Mesothelial cell of epicardium (in vitro differentiated cells): ENCODE measurements at regions not wholly inside any gene's neighbourhood (a gene's known extent, or its start where the extent isn't known, plus 50 kb on each side); places are given as distances from the start of the nearest gene placed in this dataset.

Experiments used
- DNase-seq, 2 experiments: peaks; one replicate each; pipeline ENCODE4 v3.0.0; 2021; ENCODE audit warnings: low spot score in 2 of 2; ENCODE audit not compliant: unreplicated experiment in 2 of 2
- H3K27ac Mint-ChIP-seq: 2 replicates; pipeline ENCODE4 v1.8.0; 2021; ENCODE audit warnings: mixed read lengths
- H3K27me3 Mint-ChIP-seq: 2 replicates; pipeline ENCODE4 v1.8.0; 2021; ENCODE audit warnings: low read depth, mixed read lengths
- H3K36me3 Mint-ChIP-seq: 2 replicates; pipeline ENCODE4 v1.8.0; 2021; ENCODE audit warnings: mixed read lengths
- H3K4me1 Mint-ChIP-seq: 2 replicates; pipeline ENCODE4 v1.8.0; 2021; ENCODE audit warnings: mixed read lengths
- H3K4me3 Mint-ChIP-seq: 2 replicates; pipeline ENCODE4 v1.8.0; 2021; ENCODE audit warnings: mild to moderate bottlenecking, moderate library complexity, mixed read lengths
- H3K9me3 Mint-ChIP-seq: 2 replicates; pipeline ENCODE4 v1.8.0; 2021; ENCODE audit warnings: mixed read lengths
- TF ChIP-seq, protein P1 (sequence below): fragments of 200-600 bp; sonication (generic); IDR thresholded peaks from one replicate; pipeline ENCODE4 v1.5.0; 2021; ENCODE audit warnings: antibody characterized with exemption; ENCODE audit not compliant: unreplicated experiment

DNA sequence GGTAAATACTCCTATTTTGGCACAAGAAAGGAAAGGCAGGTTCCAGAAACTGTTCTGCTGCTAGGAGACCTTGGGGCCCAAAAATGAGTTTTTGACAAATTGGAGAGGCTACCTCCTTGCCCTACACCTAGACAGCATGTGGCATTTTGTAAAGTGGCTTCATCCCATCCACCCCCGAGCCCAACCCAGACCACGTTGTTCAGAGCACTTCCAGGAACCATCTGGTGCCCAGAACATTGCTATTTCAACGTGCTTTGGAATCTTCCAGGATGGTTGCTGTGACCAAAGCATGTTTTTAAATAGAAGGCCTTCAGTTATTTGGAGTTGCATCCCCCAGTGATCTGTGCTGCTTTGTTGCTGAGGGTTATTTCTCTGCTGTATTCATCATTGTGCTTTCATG is 116.3 kb upstream of the TOM1L1 start:
- no peaks in the 10 kb centered on the region for H3K36me3 Mint-ChIP-seq
- no peak overlapping the region for H3K27ac Mint-ChIP-seq

DNA sequence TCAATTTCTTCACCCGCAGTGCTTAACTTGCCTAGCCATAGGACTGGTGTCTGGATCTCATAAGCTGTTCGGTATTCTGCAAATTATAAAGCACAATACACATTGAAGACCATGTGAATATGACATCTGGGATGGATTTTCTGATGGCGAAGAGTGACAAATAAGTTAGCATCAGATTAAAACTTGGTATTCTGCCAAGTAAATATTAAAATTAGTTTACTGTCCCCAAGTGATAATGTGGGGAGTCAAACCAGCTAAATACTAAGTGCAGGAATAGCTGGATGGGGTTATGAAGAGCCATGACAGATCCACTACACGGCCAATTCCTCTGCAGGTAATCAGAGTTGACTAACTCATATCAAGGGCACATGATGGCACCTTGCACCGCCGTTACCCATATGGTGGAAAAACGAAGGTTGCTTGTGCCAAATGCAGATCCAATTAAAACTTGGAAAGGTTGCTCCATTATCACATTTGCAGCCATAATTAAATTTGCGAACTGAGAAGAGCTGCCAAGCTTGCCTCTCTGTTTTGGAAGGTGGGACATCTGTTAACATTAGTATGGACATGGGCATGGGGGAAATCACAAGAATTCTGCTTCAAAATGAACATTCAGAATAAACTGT is 114.9 kb upstream of the TOM1L1 start:
- TF ChIP-seq, protein P1, sequence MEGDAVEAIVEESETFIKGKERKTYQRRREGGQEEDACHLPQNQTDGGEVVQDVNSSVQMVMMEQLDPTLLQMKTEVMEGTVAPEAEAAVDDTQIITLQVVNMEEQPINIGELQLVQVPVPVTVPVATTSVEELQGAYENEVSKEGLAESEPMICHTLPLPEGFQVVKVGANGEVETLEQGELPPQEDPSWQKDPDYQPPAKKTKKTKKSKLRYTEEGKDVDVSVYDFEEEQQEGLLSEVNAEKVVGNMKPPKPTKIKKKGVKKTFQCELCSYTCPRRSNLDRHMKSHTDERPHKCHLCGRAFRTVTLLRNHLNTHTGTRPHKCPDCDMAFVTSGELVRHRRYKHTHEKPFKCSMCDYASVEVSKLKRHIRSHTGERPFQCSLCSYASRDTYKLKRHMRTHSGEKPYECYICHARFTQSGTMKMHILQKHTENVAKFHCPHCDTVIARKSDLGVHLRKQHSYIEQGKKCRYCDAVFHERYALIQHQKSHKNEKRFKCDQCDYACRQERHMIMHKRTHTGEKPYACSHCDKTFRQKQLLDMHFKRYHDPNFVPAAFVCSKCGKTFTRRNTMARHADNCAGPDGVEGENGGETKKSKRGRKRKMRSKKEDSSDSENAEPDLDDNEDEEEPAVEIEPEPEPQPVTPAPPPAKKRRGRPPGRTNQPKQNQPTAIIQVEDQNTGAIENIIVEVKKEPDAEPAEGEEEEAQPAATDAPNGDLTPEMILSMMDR: no peak
- H3K4me3 Mint-ChIP-seq: no peak overlapping the region
- no peaks in the 10 kb centered on the region for H3K27me3 Mint-ChIP-seq
- DNase-seq: no peak
- peaks cover 2% of the 10 kb centered on the region for H3K4me1 Mint-ChIP-seq
- H3K9me3 Mint-ChIP-seq: no peaks in the 10 kb centered on the region
- no peak overlapping the region for H3K27ac Mint-ChIP-seq
- H3K36me3 Mint-ChIP-seq: no peaks in the 10 kb centered on the region

More for the DNA sequence above, 116.3 kb upstream of the TOM1L1 start:
- no peaks in the 10 kb centered on the region for H3K27me3 Mint-ChIP-seq
- TF ChIP-seq, protein P1: no peak
- DNase-seq: no peak
- no peak overlapping the region for H3K4me3 Mint-ChIP-seq
- H3K4me1 Mint-ChIP-seq: no peaks in the 10 kb centered on the region
- no peaks in the 10 kb centered on the region for H3K9me3 Mint-ChIP-seq

DNA sequence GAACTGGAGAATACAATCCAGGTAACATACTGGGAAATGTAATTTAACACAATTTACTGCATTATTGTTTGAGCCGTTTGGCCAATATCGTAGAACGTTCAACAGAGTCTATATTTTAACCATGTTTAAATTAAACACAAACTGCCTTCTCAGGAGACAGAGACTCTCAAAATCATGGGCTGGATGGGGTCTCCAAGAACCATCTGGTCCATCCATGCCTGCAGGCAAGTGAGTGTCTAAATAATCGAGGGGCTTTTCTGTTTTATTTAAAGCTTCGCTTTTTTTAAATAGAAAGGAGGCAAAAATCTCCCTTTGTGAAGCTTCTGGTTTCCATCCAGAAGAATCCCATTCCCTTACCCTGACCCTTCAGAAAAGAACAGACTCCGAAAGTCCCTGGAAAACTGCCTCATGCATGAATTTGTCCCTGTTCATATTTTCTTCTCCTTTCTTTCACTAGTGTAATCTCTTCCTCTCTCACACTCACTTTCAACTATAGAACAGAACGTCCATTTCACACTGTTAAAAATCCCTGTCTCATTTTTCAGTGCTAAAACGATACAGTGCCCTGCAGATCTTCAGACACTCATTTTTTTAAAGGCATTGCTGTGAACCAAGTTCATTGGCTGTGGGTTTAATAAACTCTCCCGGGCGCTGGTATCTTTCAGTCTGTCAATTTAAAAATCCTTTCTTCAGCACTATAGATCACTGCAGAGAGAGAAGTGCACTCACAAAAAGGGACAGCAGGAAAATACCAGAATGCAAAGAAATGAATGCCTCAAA is 111.4 kb upstream of the TOM1L1 start:
- Mint-ChIP-seq H3K4me1 (peaks cover 2% of the 10 kb centered on the region), H3K36me3 (no peaks in the 10 kb centered on the region), H3K9me3 (no peaks in the 10 kb centered on the region), H3K27ac (no peak overlapping the region), H3K27me3 (no peaks in the 10 kb centered on the region), H3K4me3 (no peak overlapping the region)
- TF ChIP-seq, protein P1: no peak
- DNase-seq: no peak

DNA sequence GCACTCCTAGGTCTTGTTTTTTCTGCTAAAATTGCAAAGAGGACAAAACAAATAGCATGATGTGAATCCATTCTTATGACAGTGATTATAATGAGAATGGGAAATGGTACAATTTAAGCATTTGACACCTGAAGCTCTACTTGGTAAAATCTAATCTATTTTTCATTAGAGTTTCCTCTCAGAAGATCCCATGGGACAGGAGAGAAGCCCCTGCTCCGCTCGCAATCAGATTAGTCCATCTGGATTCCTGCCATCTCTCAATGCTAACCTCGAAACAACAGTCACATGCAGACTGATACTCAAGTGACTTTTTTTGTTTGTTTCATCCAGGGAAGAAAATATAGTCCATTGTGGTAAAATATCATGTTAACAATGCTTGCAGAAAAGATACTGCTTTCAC is 107.4 kb upstream of the TOM1L1 start:
- H3K27me3 Mint-ChIP-seq: no peaks in the 10 kb centered on the region
- TF ChIP-seq, protein P1: no peak
- H3K4me1 Mint-ChIP-seq: peaks cover 2% of the 10 kb centered on the region
- no peak overlapping the region for H3K4me3 Mint-ChIP-seq
- H3K27ac Mint-ChIP-seq: no peak overlapping the region
- no peaks in the 10 kb centered on the region for H3K36me3 Mint-ChIP-seq
- DNase-seq: no peak
- H3K9me3 Mint-ChIP-seq: no peaks in the 10 kb centered on the region

DNA sequence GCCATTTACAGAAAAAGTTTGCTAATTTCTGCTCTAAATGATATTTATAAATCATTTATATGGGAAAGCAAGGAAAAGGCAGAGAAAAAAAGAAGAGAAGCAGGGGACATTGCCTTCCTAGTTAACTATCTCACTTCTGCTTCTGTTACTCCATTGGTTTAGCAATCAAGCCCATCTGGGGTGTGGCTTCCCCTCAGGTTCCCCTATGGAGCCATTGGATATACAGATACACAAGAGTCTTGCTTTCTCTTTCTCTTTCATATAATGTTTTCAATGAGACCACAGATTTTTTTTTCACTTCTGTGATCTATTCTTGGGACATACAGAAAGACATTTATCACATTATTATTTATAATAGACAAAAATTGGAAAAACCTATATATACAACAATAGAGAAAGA is 105.6 kb upstream of the TOM1L1 start:
- Mint-ChIP-seq H3K27ac (no peak overlapping the region), H3K36me3 (no peaks in the 10 kb centered on the region), H3K27me3 (no peaks in the 10 kb centered on the region), H3K4me1 (no peaks in the 10 kb centered on the region), H3K9me3 (peaks cover 8% of the 10 kb centered on the region), H3K4me3 (no peak overlapping the region)
- TF ChIP-seq, protein P1: no peak
- DNase-seq: no peak
